ENCODE measurements at regions not wholly inside any gene's neighbourhood (a gene's known extent, or its start where the extent isn't known, plus 50 kb on each side); places are given as distances from the start of the nearest gene placed in this dataset.
"Not testable (repeated sequence)": the region's sequence is repeated elsewhere in the genome, so short reads cannot be mapped to it uniquely, and the experiment has no call there.

GRCh38 chr14:30317729-30318128 lies 241.2 kb upstream of the G2E3 start:
- no peak for DNase-seq

GRCh38 chr14:30322819-30323218 lies 236.1 kb upstream of the G2E3 start:
- DNase-seq = no peak

GRCh38 chr14:30330033-30330432 lies 228.9 kb upstream of the G2E3 start:
- no peak for DNase-seq

- DNase-seq = no peak
Measured at GRCh38 chr14:30330445-30330844, 228.5 kb upstream of the G2E3 start.

DNA sequence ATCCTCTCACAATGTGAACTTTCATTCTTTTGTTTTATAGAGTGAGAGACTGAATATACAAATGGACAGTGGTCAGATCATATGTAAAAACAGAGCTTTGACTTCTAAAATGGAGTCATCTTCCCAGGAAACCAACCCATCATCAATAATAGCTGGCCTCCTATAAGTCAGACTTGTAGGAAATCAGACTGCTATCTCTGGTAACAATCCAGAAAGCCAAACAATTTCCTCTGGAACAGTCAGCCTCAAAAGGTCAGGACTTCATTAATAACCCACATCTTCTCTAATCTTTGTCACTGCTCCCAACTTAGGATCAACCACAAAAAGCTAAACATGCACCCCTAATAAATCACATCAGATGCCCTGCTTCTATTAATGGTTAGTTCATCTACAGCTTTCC lies 227.9 kb upstream of the G2E3 start:
- no peak for DNase-seq

- no peak for DNase-seq
Measured at GRCh38 chr14:30332374-30332773, 226.6 kb upstream of the G2E3 start.

- DNase-seq = no peak
Measured at GRCh38 chr14:30333934-30334333, 225.0 kb upstream of the G2E3 start.

DNA sequence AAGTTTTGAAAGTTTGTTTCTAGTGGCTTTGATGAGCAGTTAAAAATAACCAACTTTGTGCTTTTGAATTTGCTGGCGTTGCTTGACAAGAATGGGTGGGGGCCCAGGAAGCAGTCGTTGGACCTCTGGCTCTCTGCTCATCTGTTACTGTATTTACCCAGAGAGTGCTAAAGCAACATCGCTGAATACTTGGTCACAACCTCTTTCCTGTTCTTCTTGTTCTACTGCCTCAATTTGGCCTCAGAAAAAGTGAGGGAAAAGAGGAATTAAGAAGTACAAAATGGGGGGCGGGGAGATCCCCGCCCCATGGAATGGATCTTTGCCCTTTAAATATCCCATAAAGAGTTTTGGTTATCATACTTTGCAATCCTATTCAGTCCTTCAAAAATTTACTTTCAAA lies 221.5 kb upstream of the G2E3 start:
- no peak for DNase-seq

GRCh38 chr14:30339311-30339901 lies 219.6 kb upstream of the G2E3 start:
- no peak for DNase-seq

DNA sequence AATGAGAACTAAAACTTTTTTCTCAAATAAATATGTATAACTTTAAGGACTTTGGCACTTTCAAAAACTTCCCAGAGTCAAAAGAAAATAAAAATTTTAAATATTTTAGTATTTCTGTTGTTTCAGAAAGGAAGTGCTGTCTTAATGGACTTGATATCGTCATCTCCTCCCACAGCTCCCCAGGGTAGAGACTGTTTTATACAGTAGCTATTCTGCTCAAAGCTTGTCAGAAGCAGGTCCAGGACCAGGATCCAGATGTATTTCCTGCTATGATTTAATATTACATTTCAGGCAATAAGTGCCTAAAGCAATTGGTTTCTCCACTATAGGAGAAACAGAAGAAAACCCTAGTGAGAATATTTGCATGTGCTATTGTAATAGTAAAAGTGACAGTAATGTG lies 218.5 kb upstream of the G2E3 start:
- DNase-seq = no peak

DNA sequence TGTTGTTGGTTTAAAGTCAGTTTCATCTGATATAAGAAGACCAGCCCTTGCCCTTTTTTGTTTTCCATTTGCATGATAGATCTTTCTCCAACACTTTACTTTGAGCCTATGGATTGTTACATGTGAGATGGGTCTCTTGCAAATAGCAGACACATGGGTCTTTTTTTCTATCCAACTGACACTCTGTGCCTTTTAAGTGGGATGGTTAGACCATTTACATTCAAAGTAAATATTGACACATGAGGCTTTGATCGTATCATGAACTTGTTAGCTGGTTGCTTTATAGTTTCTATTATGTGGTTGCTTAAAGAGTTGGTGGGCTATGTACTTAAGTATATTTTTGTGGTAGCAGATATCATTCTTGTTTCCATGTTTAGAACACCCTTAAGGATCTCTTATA lies 213.4 kb upstream of the G2E3 start:
- no peak for DNase-seq

- no peak for DNase-seq
Measured at GRCh38 chr14:30348445-30348844, 210.5 kb upstream of the G2E3 start.

GRCh38 chr14:30349520-30349919 lies 209.4 kb upstream of the G2E3 start:
- no peak for DNase-seq

DNA sequence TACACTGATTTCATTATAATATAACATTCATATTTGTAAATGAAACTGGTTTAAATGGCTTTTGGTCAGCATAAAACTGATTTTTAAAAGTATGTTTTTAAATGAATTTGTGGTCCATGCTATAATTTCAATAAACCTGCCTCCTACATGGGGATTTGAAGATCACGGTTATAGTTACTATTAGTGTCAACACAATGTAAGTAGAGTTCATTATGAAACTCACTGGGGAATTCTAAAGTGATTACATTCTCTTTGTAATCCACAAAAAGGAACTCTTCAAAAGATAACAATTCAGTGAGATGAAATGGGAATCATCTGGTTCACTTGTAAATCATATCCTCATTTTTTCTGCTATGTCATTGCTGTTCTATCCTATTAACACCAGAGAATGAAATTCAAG lies 204.5 kb upstream of the G2E3 start:
- DNase-seq = no peak

GRCh38 chr14:30355431-30355913 lies 203.5 kb upstream of the G2E3 start:
- DNase-seq = no peak

- no peak for DNase-seq
Measured at GRCh38 chr14:30356438-30357202, 202.3 kb upstream of the G2E3 start.

GRCh38 chr14:30357791-30358190 lies 201.2 kb upstream of the G2E3 start:
- no peak for DNase-seq

- no peak for DNase-seq
Measured at GRCh38 chr14:30362369-30363218, 196.4 kb upstream of the G2E3 start.

- not testable (repeated sequence) for DNase-seq
Measured at GRCh38 chr14:30363219-30363880, 195.6 kb upstream of the G2E3 start.

- no peak for DNase-seq
Measured at GRCh38 chr14:30369502-30370180, 189.3 kb upstream of the G2E3 start.

DNA sequence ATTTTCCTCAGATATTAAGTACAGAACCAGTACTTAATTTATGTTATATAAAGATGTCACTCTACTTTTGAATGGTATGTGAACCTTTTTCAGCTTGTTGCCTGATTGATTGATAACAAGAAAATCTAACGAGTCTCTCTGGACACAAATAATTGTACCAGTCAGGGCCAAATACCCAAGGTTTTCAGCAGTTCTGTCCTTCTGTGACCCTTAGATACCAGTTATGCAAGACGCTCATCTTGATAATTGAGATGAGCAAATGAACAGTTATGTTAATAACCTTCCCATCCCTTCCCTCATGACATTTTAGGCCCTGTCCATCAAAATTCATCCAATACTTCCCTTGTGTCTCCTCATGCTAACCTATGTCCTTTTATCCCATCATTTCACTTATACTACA lies 185.9 kb upstream of the G2E3 start:
- no peak for DNase-seq

GRCh38 chr14:30373526-30373925 lies 185.4 kb upstream of the G2E3 start:
- no peak for DNase-seq

Data from right hindlimb (tissue), 1 donor.